GM12873 (cell line): ENCODE measurements at regions not wholly inside any gene's neighbourhood (a gene's known extent, or its start where the extent isn't known, plus 50 kb on each side); places are given as distances from the start of the nearest gene placed in this dataset.

Experiments used
- CTCF ChIP-seq: IDR thresholded peaks from 2 replicates; pipeline ENCODE4 v1.5.1; 2012; ENCODE audit warnings: low read depth, mild to moderate bottlenecking, moderate library complexity, low read length, control low read depth; ENCODE audit not compliant: insufficient read depth; ENCODE audit errors: missing control alignments

- TF ChIP-seq CTCF, result no peak
Observed at GRCh38 chr1:67582625-67583461, 102.2 kb upstream of the GADD45A start.

GRCh38 chr1:67583462-67583950 lies 101.5 kb upstream of the GADD45A start:
- TF ChIP-seq CTCF, result no peak

DNA sequence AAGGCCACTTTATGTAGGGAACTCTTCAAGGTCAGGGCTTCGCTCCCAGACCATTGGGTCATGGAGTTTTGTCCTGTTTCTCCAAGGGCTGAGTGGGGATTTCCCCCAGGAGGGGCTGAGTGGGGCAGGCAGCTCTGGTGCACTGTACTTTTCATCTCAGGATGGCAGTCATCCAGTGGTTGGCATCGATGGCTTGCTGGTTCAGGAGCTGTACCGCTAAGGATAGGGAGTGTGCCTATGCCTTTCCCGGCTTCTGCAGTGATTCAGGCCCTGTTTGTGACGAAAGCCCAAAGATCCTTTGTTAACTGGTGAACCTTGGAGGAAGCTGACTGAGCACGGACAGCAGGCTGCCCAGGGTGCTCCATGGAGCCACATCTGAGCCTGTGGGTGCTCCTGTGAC lies 100.1 kb upstream of the GADD45A start:
- no peak for TF ChIP-seq CTCF

GRCh38 chr1:67586596-67586995 lies 98.4 kb upstream of the GADD45A start:
- TF ChIP-seq CTCF, result no peak

DNA sequence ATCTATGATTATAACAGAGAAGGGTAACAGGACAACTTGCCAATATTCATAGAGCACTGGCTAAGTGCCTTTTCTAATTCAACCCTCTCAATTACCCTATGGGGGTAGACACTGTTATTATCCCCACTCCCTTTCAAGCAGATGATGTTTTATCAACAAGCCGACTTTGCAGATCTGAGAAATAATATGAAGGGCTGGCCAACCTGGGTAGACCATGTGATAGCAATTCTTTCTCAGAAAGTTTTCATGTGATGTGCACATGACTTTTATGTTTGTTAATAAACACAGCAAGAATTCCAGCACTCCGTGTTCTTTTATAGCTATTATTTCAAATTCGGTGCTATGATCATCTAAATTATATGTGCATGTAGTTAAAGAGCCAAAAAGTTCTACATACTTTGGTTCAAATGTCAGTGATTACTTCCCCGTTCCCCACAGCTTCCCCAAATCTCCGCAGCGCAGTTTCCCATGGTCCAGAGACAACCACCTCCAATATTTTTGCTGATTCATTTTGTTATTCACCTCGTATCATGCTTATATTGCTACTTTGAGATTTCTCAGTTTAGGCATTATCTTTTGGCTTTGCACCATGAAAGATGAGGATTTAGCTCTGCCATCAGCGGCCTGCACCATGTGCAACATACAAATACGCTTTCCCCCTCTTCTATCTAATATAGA lies 96.7 kb upstream of the GADD45A start:
- no peak for TF ChIP-seq CTCF

GRCh38 chr1:67589519-67590233 lies 95.3 kb upstream of the GADD45A start:
- TF ChIP-seq CTCF, result no peak

DNA sequence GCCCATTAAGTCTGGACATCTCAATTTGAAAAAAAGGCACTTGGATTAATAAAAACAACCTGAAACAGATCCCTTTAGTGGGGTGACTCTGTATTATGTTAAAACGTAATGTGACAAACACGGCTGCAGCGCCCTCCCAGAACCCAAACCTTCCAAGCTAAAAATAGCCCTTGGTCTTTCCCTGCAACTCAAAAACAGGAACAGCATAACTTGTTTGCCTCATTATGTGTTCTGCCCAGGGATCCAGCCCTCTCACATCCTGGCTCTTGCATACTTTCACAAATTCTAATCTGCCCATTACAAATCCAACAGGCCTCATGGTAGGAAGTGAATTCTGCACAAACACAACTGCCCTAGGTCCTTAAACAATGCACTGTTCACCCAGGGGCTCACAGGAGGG lies 94.7 kb upstream of the GADD45A start:
- no peak for TF ChIP-seq CTCF
